IMR-90 (cell line): ENCODE measurements at regions not wholly inside any gene's neighbourhood (a gene's known extent, or its start where the extent isn't known, plus 50 kb on each side); places are given as distances from the start of the nearest gene placed in this dataset.

ENCODE experiments used
- ATAC-seq: fragments of 200-7000 bp; cut with Tn5 transposase; 2 replicates; pipeline ENCODE4 v1.9.1; 2020; ENCODE audit warnings: low read depth, mild to moderate bottlenecking, moderate library complexity
- BruUV-seq: library from RNA; stranded (reverse); fragments of 400-500 nt; replicated peaks from 2 replicates; lab custom pipeline; 2021; lab: Mats Ljungman, UMichigan
- CTCF ChIA-PET: fragments of 300-600 bp; formaldehyde crosslinking; extraction: SDS; loops from one replicate; lab custom pipeline; 2021; ENCODE audit warnings: antibody characterized with exemption; lab: Yijun Ruan, JAX
- POLR2A ChIA-PET: fragments of 300-600 bp; sonication (Branson Sonifier 250); formaldehyde crosslinking; loops from one replicate; lab custom pipeline; 2022; ENCODE audit warnings: antibody characterized with exemption; ENCODE audit not compliant: unreplicated experiment; lab: Charles Lee
- DNase-seq: peaks from one replicate; pipeline ENCODE4 v3.0.0; 2013
- H2AFZ ChIP-seq: replicated peaks from 2 replicates; pipeline ENCODE3; 2013; ENCODE audit warnings: low read length, mild to moderate bottlenecking; ENCODE audit not compliant: poor library complexity
- H2AK5ac ChIP-seq: 2 replicates; pipeline ENCODE4 v1.6.1; 2013; ENCODE audit warnings: low read depth, low read length, inconsistent platforms
- H2AK9ac ChIP-seq: replicated peaks from 2 replicates; pipeline ENCODE3; 2013; ENCODE audit warnings: mild to moderate bottlenecking, low read depth, low read length, moderate library complexity; ENCODE audit not compliant: poor library complexity
- H2BK120ac ChIP-seq: 2 replicates; pipeline ENCODE4 v1.6.1; 2013; ENCODE audit warnings: low read depth, low read length, inconsistent platforms
- H2BK15ac ChIP-seq: 3 replicates; pipeline ENCODE4 v1.6.1; 2013; ENCODE audit warnings: low read depth, low read length, inconsistent platforms
- H2BK20ac ChIP-seq: 2 replicates; pipeline ENCODE4 v1.6.1; 2013; ENCODE audit warnings: low read depth, mild to moderate bottlenecking, inconsistent platforms, low read length, moderate library complexity
- H2BK5ac ChIP-seq: 2 replicates; pipeline ENCODE4 v1.6.1; 2013; ENCODE audit warnings: mild to moderate bottlenecking, low read depth, low read length, inconsistent platforms; ENCODE audit not compliant: poor library complexity, severe bottlenecking
- H3K14ac ChIP-seq: replicated peaks from 2 replicates; pipeline ENCODE4 v1.6.1; 2013; ENCODE audit warnings: low read depth, low read length, inconsistent platforms
- H3K18ac ChIP-seq: 2 replicates; pipeline ENCODE4 v1.6.1; 2013; ENCODE audit warnings: low read depth, low read length, control low read depth
- H3K23ac ChIP-seq: 2 replicates; pipeline ENCODE4 v1.6.1; 2013; ENCODE audit warnings: low read depth, low read length, inconsistent platforms
- H3K27ac ChIP-seq: 2 replicates; pipeline ENCODE4 v1.5.1; 2013; ENCODE audit warnings: mild to moderate bottlenecking, control low read depth, low read length; ENCODE audit not compliant: insufficient read depth
- H3K27me3 ChIP-seq: 2 replicates; pipeline ENCODE4 v1.6.1; 2013; ENCODE audit warnings: low read length; ENCODE audit not compliant: control insufficient read depth, insufficient read depth
- H3K36me3 ChIP-seq: 2 replicates; pipeline ENCODE4 v1.6.1; 2013; ENCODE audit warnings: low read length, mixed read lengths; ENCODE audit not compliant: control insufficient read depth, insufficient read depth
- H3K4ac ChIP-seq: 2 replicates; pipeline ENCODE4 v1.6.1; 2013; ENCODE audit warnings: low read depth, low read length, inconsistent platforms
- H3K4me1 ChIP-seq: 2 replicates; pipeline ENCODE4 v1.6.1; 2013; ENCODE audit warnings: low read length, mixed read lengths; ENCODE audit not compliant: control insufficient read depth, insufficient read depth
- H3K4me2 ChIP-seq: 2 replicates; pipeline ENCODE4 v1.6.1; 2013; ENCODE audit warnings: low read depth, mild to moderate bottlenecking, control low read depth, low read length, moderate library complexity
- H3K4me3 ChIP-seq: 2 replicates; pipeline ENCODE4 v1.5.1; 2013; ENCODE audit warnings: low read depth, mild to moderate bottlenecking, control low read depth, low read length, moderate library complexity; ENCODE audit not compliant: insufficient read depth
- H3K56ac ChIP-seq: 2 replicates; pipeline ENCODE4 v1.6.1; 2013; ENCODE audit warnings: low read length, inconsistent platforms; ENCODE audit not compliant: insufficient read depth; ENCODE audit errors: extremely low read depth
- H3K79me1 ChIP-seq, 2 experiments: 2 replicates each; pipeline ENCODE4 v1.6.1; 2013; ENCODE audit warnings: low read length in 2 of 2, inconsistent platforms in 1 of 2, low read depth in 1 of 2
- H3K9ac ChIP-seq: 2 replicates; pipeline ENCODE4 v1.6.1; 2013; ENCODE audit warnings: low read depth, low read length, control low read depth
- H3K9me1 ChIP-seq: 2 replicates; pipeline ENCODE4 v1.6.1; 2013; ENCODE audit warnings: low read length, inconsistent platforms; ENCODE audit not compliant: insufficient read depth
- H3K9me3 ChIP-seq: 2 replicates; pipeline ENCODE4 v1.6.1; 2013; ENCODE audit warnings: low read length; ENCODE audit not compliant: control insufficient read depth, insufficient read depth
- H4K20me1 ChIP-seq: 2 replicates; pipeline ENCODE4 v1.6.1; 2013; ENCODE audit warnings: low read length, inconsistent platforms; ENCODE audit not compliant: insufficient read depth
- H4K5ac ChIP-seq: 2 replicates; pipeline ENCODE4 v1.6.1; 2013; ENCODE audit warnings: mild to moderate bottlenecking, low read depth, low read length, control low read depth
- H4K8ac ChIP-seq, 2 experiments: 2 replicates each; pipeline ENCODE4 v1.6.1; 2013; ENCODE audit warnings: low read depth in 2 of 2, low read length in 2 of 2, control low read depth in 1 of 2, inconsistent platforms in 1 of 2
- H4K91ac ChIP-seq: 2 replicates; pipeline ENCODE4 v1.6.1; 2013; ENCODE audit warnings: low read depth, low read length, inconsistent platforms; ENCODE audit not compliant: insufficient read depth
- CEBPB ChIP-seq: IDR thresholded peaks from 2 replicates; pipeline ENCODE4 v1.6.1; 2012; ENCODE audit warnings: low read depth, low read length, improper control_type of control experiment
- MAFK ChIP-seq: IDR thresholded peaks from 2 replicates; pipeline ENCODE4 v1.6.1; 2012; ENCODE audit warnings: low read depth, low read length, improper control_type of control experiment
- MXI1 ChIP-seq: IDR thresholded peaks from 2 replicates; pipeline ENCODE4 v1.6.1; 2012; ENCODE audit warnings: low read depth, mild to moderate bottlenecking, low read length, moderate library complexity, borderline replicate concordance
- WGBS, 2 experiments: methylation state at CpG; one replicate each; pipeline versions ENCODE4 v1.1.5 to v1.1.7; 2013; ENCODE audit warnings: missing lambda C conversion rate in 2 of 2; ENCODE audit not compliant: insufficient read length in 1 of 2; ENCODE audit errors: extremely low coverage in 2 of 2; 5-methylcytosine and 5-hydroxymethylcytosine counted together
- dilution Hi-C: fragments of 300-500 bp; cut with HindIII; formaldehyde crosslinking; loops from one replicate; pipeline ENCODE4 v1.14.3; 2018; ENCODE audit warnings: low sequenced_read_pairs; ENCODE audit not compliant: unreplicated experiment
- in situ Hi-C: fragments of 300-500 bp; cut with MboI; formaldehyde crosslinking; loops from 3 replicates; pipeline ENCODE4 v1.14.3; 2019; ENCODE audit warnings: low sequenced_read_pairs, inconsistent platforms, mixed read lengths
- intact Hi-C: fragments of 100-400 bp; cut with micrococcal nuclease; formaldehyde crosslinking; loops from 2 replicates; pipeline ENCODE4 v1.10.0; 2022

GRCh38 chr6:6781172-6781872 lies 192.8 kb downstream of the LY86 start:
- H4K20me1 ChIP-seq, result no peaks in the 10 kb centered on the region
- DNase-seq, result peak; percentile 70
- H2AFZ ChIP-seq, result no peak overlapping the region
- in situ Hi-C loops, result no loop called here
- H3K23ac ChIP-seq, result no peak overlapping the region
- no peaks in the 10 kb centered on the region for H3K9me1 ChIP-seq
- no peak overlapping the region for H3K18ac ChIP-seq
- ChIA-PET CTCF (no interaction called here), POLR2A (no interaction called here)
- no peak overlapping the region for H2BK120ac ChIP-seq
- H3K4me2 ChIP-seq, result no peak overlapping the region
- H3K27ac ChIP-seq, result no peak overlapping the region
- peak; percentile 68 for ATAC-seq
- H4K91ac ChIP-seq, result no peak overlapping the region
- dilution Hi-C loops, result no loop called here
- no peaks in the 10 kb centered on the region for H3K79me1 ChIP-seq
- no peak overlapping the region for H3K4me3 ChIP-seq
- no peak overlapping the region for H3K14ac ChIP-seq
- H2AK9ac ChIP-seq, result no peak overlapping the region
- H3K27me3 ChIP-seq, result peaks cover 3% of the 10 kb centered on the region; the same call in 1 of the 2 replicates
- H4K8ac ChIP-seq, result no peak overlapping the region
- BruUV-seq, result no TSS peak
- no peak overlapping the region for H3K56ac ChIP-seq
- no peak overlapping the region for H2BK15ac ChIP-seq
- H4K5ac ChIP-seq, result no peak overlapping the region
- peaks cover 1% of the 10 kb centered on the region; the same call in 1 of the 2 replicates for H3K4me1 ChIP-seq
- no peaks in the 10 kb centered on the region for H3K9me3 ChIP-seq
- H2BK5ac ChIP-seq, result no peak overlapping the region
- no peak overlapping the region for H2AK5ac ChIP-seq
- H3K9ac ChIP-seq, result no peak overlapping the region
- TF ChIP-seq MXI1, result no peak
- TF ChIP-seq CEBPB, result no peak; the same call in 1 of the 2 replicates
- peak; percentile 97 for TF ChIP-seq MAFK
- no CpG with 5 or more reads among the region's 3 CpGs for WGBS, 2 experiments
- H3K36me3 ChIP-seq, result no peaks in the 10 kb centered on the region
- H3K4ac ChIP-seq, result no peak overlapping the region
- intact Hi-C loops, result no loop called here
- no peak overlapping the region for H2BK20ac ChIP-seq
